ENCODE measurements at regions not wholly inside any gene's neighbourhood (a gene's known extent, or its start where the extent isn't known, plus 50 kb on each side); places are given as distances from the start of the nearest gene placed in this dataset.
A peak's percentile ranks its signal among the peaks of the same experiment; 100 is the strongest.

DNA sequence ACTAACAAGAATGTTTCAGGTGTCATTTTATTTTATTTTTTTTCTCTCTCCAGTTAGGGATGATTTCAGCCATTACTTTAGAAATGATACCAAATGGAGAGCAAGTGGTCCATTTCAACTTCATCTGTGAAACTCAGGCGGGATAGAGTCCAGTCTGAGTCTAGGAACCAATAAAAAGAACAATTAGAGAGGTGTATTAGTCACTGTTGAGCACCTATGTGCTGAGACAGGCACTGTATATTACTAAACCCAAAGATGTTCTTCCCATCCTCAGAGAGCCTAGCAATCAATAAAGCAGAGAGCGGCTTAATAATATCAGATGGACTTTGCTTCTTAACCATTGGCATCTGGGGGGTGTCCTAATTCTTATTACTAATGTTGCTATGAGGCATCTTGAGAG lies 410.3 kb upstream of the SLC24A2 start:
- no peak overlapping the region for H3K27ac Mint-ChIP-seq (ENCODE audit: unreplicated experiment)
- no peak overlapping the region for H3K4me2 ChIP-seq (ENCODE audit: low read length)
- TF ChIP-seq CTCF (IDR thresholded peaks at IDR 0.05; ENCODE audit: insufficient read depth, low read depth, low read length): no peak
- TF ChIP-seq EZH2 (IDR thresholded peaks at IDR 0.05; ENCODE audit: insufficient read depth, low read length): no peak

GRCh38 chr9:20197976-20198685 lies 409.3 kb upstream of the SLC24A2 start:
- no peak overlapping the region for H3K9ac ChIP-seq (ENCODE audit: low read length)
- H3K9me3 ChIP-seq (ENCODE audit: insufficient read depth, low read depth, low read length): no peaks in the 10 kb centered on the region
- no peaks in the 10 kb centered on the region for H3K36me3 Mint-ChIP-seq (ENCODE audit: low read depth, unreplicated experiment)
- no peak overlapping the region for H3K4me3 ChIP-seq (ENCODE audit: insufficient read depth, low read depth, low read length)
- peak overlapping the region; percentile 28 for H3K4me2 ChIP-seq (ENCODE audit: low read length)
- no peaks in the 10 kb centered on the region for H3K27me3 Mint-ChIP-seq (ENCODE audit: low read depth, unreplicated experiment)
- no peak overlapping the region for H2AFZ ChIP-seq (ENCODE audit: low read depth, low read length)
- H3K27ac Mint-ChIP-seq (ENCODE audit: unreplicated experiment): no peak overlapping the region
- H3K27ac ChIP-seq (ENCODE audit: low read depth, low read length): no peak overlapping the region
- no peak overlapping the region for H3K4me3 Mint-ChIP-seq (ENCODE audit: unreplicated experiment)
- no peaks in the 10 kb centered on the region for H3K9me3 Mint-ChIP-seq (ENCODE audit: unreplicated experiment)
- no peaks in the 10 kb centered on the region for H3K4me1 ChIP-seq (ENCODE audit: insufficient read depth, low read length)
- H3K36me3 ChIP-seq (ENCODE audit: insufficient read depth, low read length): no peaks in the 10 kb centered on the region
- FAIRE-seq (no peak), DNase-seq (ENCODE audit: low read depth) (no peak)
- no peaks in the 10 kb centered on the region for H3K27me3 ChIP-seq (ENCODE audit: insufficient read depth, low read length)
- H4K20me1 ChIP-seq (ENCODE audit: insufficient read depth, low read length): no peaks in the 10 kb centered on the region
- H3K79me2 ChIP-seq (ENCODE audit: insufficient read depth, low read length): no peaks in the 10 kb centered on the region
- peaks cover 12% of the 10 kb centered on the region for H3K4me1 Mint-ChIP-seq (ENCODE audit: low read depth, unreplicated experiment)
- TF ChIP-seq CTCF (IDR thresholded peaks at IDR 0.05; ENCODE audit: insufficient read depth, low read depth, low read length) (no peak), EZH2 (IDR thresholded peaks at IDR 0.05; ENCODE audit: insufficient read depth, low read length) (no peak)

More for the DNA sequence above, 410.3 kb upstream of the SLC24A2 start:
- no peak overlapping the region for H3K4me3 Mint-ChIP-seq (ENCODE audit: unreplicated experiment)
- Histone ChIP-seq H3K79me2 (ENCODE audit: insufficient read depth, low read length) (no peaks in the 10 kb centered on the region), H3K4me1 (ENCODE audit: insufficient read depth, low read length) (no peaks in the 10 kb centered on the region), H3K4me3 (ENCODE audit: insufficient read depth, low read depth, low read length) (no peak overlapping the region), H3K9ac (ENCODE audit: low read length) (no peak overlapping the region), H3K9me3 (ENCODE audit: insufficient read depth, low read depth, low read length) (no peaks in the 10 kb centered on the region), H3K36me3 (ENCODE audit: insufficient read depth, low read length) (no peaks in the 10 kb centered on the region), H3K27ac (ENCODE audit: low read depth, low read length) (no peak overlapping the region), H2AFZ (ENCODE audit: low read depth, low read length) (no peak overlapping the region), H4K20me1 (ENCODE audit: insufficient read depth, low read length) (no peaks in the 10 kb centered on the region), H3K27me3 (ENCODE audit: insufficient read depth, low read length) (no peaks in the 10 kb centered on the region)
- peaks cover 12% of the 10 kb centered on the region for H3K4me1 Mint-ChIP-seq (ENCODE audit: low read depth, unreplicated experiment)
- H3K9me3 Mint-ChIP-seq (ENCODE audit: unreplicated experiment): no peaks in the 10 kb centered on the region
- FAIRE-seq (no peak), DNase-seq (ENCODE audit: low read depth) (no peak)
- no peaks in the 10 kb centered on the region for H3K36me3 Mint-ChIP-seq (ENCODE audit: low read depth, unreplicated experiment)
- H3K27me3 Mint-ChIP-seq (ENCODE audit: low read depth, unreplicated experiment): no peaks in the 10 kb centered on the region

- no peak for FAIRE-seq
- Mint-ChIP-seq H3K27me3 (ENCODE audit: low read depth, unreplicated experiment) (no peaks in the 10 kb centered on the region), H3K4me1 (ENCODE audit: low read depth, unreplicated experiment) (peaks cover 3% of the 10 kb centered on the region), H3K4me3 (ENCODE audit: unreplicated experiment) (no peak overlapping the region), H3K27ac (ENCODE audit: unreplicated experiment) (no peak overlapping the region), H3K36me3 (ENCODE audit: low read depth, unreplicated experiment) (no peaks in the 10 kb centered on the region), H3K9me3 (ENCODE audit: unreplicated experiment) (peaks cover 1% of the 10 kb centered on the region)
- no peaks in the 10 kb centered on the region for H3K4me1 ChIP-seq (ENCODE audit: insufficient read depth, low read length)
- H4K20me1 ChIP-seq (ENCODE audit: insufficient read depth, low read length): no peaks in the 10 kb centered on the region
- no peak overlapping the region for H3K4me2 ChIP-seq (ENCODE audit: low read length)
- no peak overlapping the region for H3K27ac ChIP-seq (ENCODE audit: low read depth, low read length)
- DNase-seq (ENCODE audit: low read depth): no peak
- no peaks in the 10 kb centered on the region for H3K9me3 ChIP-seq (ENCODE audit: insufficient read depth, low read depth, low read length)
- H2AFZ ChIP-seq (ENCODE audit: low read depth, low read length): no peak overlapping the region
- no peaks in the 10 kb centered on the region for H3K27me3 ChIP-seq (ENCODE audit: insufficient read depth, low read length)
- H3K79me2 ChIP-seq (ENCODE audit: insufficient read depth, low read length): no peaks in the 10 kb centered on the region
- TF ChIP-seq EZH2 (IDR thresholded peaks at IDR 0.05; ENCODE audit: insufficient read depth, low read length): no peak
- peak; percentile 2 for TF ChIP-seq CTCF (IDR thresholded peaks at IDR 0.05; ENCODE audit: insufficient read depth, low read depth, low read length)
- H3K4me3 ChIP-seq (ENCODE audit: insufficient read depth, low read depth, low read length): no peak overlapping the region
- no peaks in the 10 kb centered on the region for H3K36me3 ChIP-seq (ENCODE audit: insufficient read depth, low read length)
- H3K9ac ChIP-seq (ENCODE audit: low read length): no peak overlapping the region
These were observed 402.5 kb upstream of the SLC24A2 start for GRCh38 chr9:20191228-20191840.

Data from astrocyte (in vitro differentiated cells and primary cell).